ENCODE measurements at regions not wholly inside any gene's neighbourhood (a gene's known extent, or its start where the extent isn't known, plus 50 kb on each side); places are given as distances from the start of the nearest gene placed in this dataset.

- no peak overlapping the region for H3K4me3 Mint-ChIP-seq
- DNase-seq: no peak
- peaks cover 3 to 7% of the 10 kb centered on the region in 2 donors for H3K9me3 Mint-ChIP-seq
- H3K27me3 Mint-ChIP-seq: peaks cover 33 to 49% of the 10 kb centered on the region in 2 donors
- H3K4me1 Mint-ChIP-seq (ENCODE audit: low read depth in 2 of 2): no peaks in the 10 kb centered on the region
- no peak for ATAC-seq (replicated peaks)
- H3K27ac Mint-ChIP-seq: no peak overlapping the region
- H3K36me3 Mint-ChIP-seq (ENCODE audit: insufficient read depth): no peaks in the 10 kb centered on the region
Observed at GRCh38 chr1:29861922-29862321, 625.6 kb downstream of the PTPRU start.

GRCh38 chr1:29861446-29861845 lies 625.1 kb downstream of the PTPRU start:
- H3K9me3 Mint-ChIP-seq: peaks cover 3 to 7% of the 10 kb centered on the region in 2 donors
- no peaks in the 10 kb centered on the region for H3K4me1 Mint-ChIP-seq (ENCODE audit: low read depth in 2 of 2)
- DNase-seq (no peak), ATAC-seq (replicated peaks) (no peak)
- no peak overlapping the region for H3K4me3 Mint-ChIP-seq
- no peak overlapping the region for H3K27ac Mint-ChIP-seq
- no peaks in the 10 kb centered on the region for H3K36me3 Mint-ChIP-seq (ENCODE audit: insufficient read depth)
- peaks cover 28 to 49% of the 10 kb centered on the region in 2 donors for H3K27me3 Mint-ChIP-seq

- Mint-ChIP-seq H3K27ac (no peak overlapping the region), H3K4me3 (no peak overlapping the region), H3K4me1 (ENCODE audit: low read depth in 2 of 2) (no peaks in the 10 kb centered on the region), H3K27me3 (peaks cover 22 to 53% of the 10 kb centered on the region in 2 donors), H3K36me3 (ENCODE audit: insufficient read depth) (no peaks in the 10 kb centered on the region), H3K9me3 (peaks cover 3 to 7% of the 10 kb centered on the region in 2 donors)
- ATAC-seq (replicated peaks) (no peak), DNase-seq (no peak)
Observed at GRCh38 chr1:29860681-29861080, 624.4 kb downstream of the PTPRU start.

GRCh38 chr1:29860056-29860455 lies 623.7 kb downstream of the PTPRU start:
- ATAC-seq (replicated peaks) (no peak), DNase-seq (no peak)
- H3K9me3 Mint-ChIP-seq: peaks cover 3 to 7% of the 10 kb centered on the region in 2 donors
- no peak overlapping the region for H3K4me3 Mint-ChIP-seq
- H3K27ac Mint-ChIP-seq: no peak overlapping the region
- no peaks in the 10 kb centered on the region for H3K4me1 Mint-ChIP-seq (ENCODE audit: low read depth in 2 of 2)
- H3K27me3 Mint-ChIP-seq: peaks cover 28 to 59% of the 10 kb centered on the region in 2 donors
- no peaks in the 10 kb centered on the region for H3K36me3 Mint-ChIP-seq (ENCODE audit: insufficient read depth)

DNA sequence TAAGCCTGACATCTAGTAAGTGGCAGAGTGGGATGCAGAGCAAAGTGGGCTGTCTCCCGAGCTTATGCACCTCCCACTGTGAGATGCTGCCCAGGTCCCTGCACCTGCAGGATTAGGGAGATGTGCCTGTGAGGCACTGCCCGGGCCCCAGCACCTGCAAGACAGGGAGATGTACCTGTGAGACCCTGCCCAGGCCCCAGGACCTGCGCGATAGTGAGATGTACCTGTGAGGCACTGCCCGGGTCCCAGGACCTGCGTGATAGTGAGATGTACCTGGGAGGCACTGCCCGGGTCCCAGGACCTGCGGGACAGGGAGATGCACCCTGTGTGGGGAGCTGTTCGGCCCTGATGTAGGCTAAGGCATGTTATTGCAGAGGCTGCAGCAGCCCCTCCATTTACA lies 622.8 kb downstream of the PTPRU start:
- H3K9me3 Mint-ChIP-seq: peaks cover 3 to 7% of the 10 kb centered on the region in 2 donors
- DNase-seq (no peak), ATAC-seq (replicated peaks) (no peak)
- peaks cover 32 to 69% of the 10 kb centered on the region in 2 donors for H3K27me3 Mint-ChIP-seq
- no peaks in the 10 kb centered on the region for H3K4me1 Mint-ChIP-seq (ENCODE audit: low read depth in 2 of 2)
- H3K36me3 Mint-ChIP-seq (ENCODE audit: insufficient read depth): no peaks in the 10 kb centered on the region
- H3K4me3 Mint-ChIP-seq: no peak overlapping the region
- H3K27ac Mint-ChIP-seq: no peak overlapping the region

GRCh38 chr1:29858646-29859045 lies 622.3 kb downstream of the PTPRU start:
- Mint-ChIP-seq H3K4me3 (no peak overlapping the region), H3K27ac (no peak overlapping the region), H3K4me1 (ENCODE audit: low read depth in 2 of 2) (no peaks in the 10 kb centered on the region), H3K9me3 (peaks cover 3 to 7% of the 10 kb centered on the region in 2 donors), H3K36me3 (ENCODE audit: insufficient read depth) (no peaks in the 10 kb centered on the region), H3K27me3 (peaks cover 32 to 73% of the 10 kb centered on the region in 2 donors)
- ATAC-seq (replicated peaks) (no peak), DNase-seq (no peak)

DNA sequence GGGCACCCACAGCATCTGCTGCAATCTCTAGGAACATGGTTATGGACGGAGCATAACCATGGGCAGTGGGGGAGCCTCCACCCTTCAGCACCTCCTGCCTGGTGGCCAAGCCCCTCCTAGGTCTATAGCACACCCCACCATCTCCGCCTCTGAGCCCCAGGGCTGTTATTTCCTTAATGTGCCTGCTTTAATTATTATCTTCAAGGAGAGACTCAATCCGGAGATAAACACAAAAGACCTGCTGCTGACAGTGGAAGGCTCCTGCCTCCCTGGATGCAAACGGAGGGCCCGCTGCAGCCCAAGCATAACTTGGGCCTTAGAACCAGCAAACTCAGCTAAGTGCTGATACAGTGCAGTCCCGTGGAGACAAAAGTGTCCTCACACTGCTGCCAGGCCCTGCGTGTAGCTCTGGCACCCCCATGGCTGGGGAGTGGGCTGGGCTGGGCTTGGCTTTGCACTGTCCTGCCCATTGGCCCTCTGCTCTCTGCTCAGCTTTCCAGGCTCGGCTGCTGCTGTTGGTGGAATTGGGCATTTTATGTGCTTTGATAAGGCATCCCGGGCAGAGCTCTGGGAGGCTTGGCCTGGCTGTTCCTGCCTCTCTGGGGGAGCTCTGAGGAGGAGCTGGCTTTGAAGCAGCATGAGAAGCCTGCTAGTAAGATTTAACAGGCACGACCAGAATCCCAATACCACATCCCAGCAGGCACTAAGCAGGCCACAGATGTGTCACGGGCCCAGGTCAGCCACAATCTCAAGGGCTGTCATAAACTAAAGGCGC lies 620.2 kb downstream of the PTPRU start:
- Mint-ChIP-seq H3K36me3 (ENCODE audit: insufficient read depth) (no peaks in the 10 kb centered on the region), H3K4me1 (ENCODE audit: low read depth in 2 of 2) (peaks cover 0 to 4% of the 10 kb centered on the region in 2 donors), H3K9me3 (peaks cover 3 to 7% of the 10 kb centered on the region in 2 donors), H3K27me3 (peaks cover 42 to 86% of the 10 kb centered on the region in 2 donors), H3K27ac (no peak overlapping the region), H3K4me3 (no peak overlapping the region)
- DNase-seq (no peak), ATAC-seq (replicated peaks) (no peak)

DNA sequence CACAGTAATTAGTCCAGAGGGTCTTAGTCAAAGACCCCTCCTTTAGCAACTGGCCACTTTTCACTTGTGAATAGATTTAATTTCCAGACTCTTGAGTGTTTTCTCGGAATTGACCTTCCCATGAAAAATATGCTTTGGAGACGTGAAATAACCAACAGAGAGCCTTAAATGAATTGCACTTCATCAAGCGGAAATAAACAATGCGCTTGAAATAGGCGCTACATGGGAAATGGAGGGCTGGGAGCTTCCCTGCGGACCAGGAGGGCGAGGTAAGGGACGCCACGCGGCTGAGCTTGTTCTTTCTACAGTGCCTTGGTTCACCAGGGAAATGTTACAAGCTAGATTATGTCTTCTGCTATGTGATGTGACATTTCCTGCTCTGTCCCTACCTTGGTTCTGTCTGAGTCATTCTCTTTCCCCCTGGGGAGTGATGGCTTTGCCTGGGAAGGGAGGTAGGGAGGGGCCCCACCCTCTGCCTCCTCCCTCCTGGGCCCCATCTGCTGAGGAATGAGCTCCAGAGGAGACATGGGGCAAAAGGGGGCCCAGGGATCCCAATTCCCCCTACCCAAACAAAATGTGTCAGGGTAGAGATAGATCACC lies 619.3 kb downstream of the PTPRU start:
- Mint-ChIP-seq H3K27me3 (peaks cover 42 to 87% of the 10 kb centered on the region in 2 donors), H3K36me3 (ENCODE audit: insufficient read depth) (no peaks in the 10 kb centered on the region)

GRCh38 chr1:29854700-29855276 lies 618.5 kb downstream of the PTPRU start:
- H3K4me1 Mint-ChIP-seq (ENCODE audit: low read depth in 2 of 2): peaks cover 0 to 4% of the 10 kb centered on the region in 2 donors
- H3K4me3 Mint-ChIP-seq: no peak overlapping the region
- DNase-seq (no peak), ATAC-seq (replicated peaks) (no peak)
- no peak overlapping the region for H3K27ac Mint-ChIP-seq
- H3K9me3 Mint-ChIP-seq: no peaks in the 10 kb centered on the region
- H3K36me3 Mint-ChIP-seq (ENCODE audit: insufficient read depth): no peaks in the 10 kb centered on the region
- H3K27me3 Mint-ChIP-seq: peaks cover 46 to 82% of the 10 kb centered on the region in 2 donors

More for the DNA sequence above, 619.3 kb downstream of the PTPRU start:
- DNase-seq: no peak
- peaks cover 0 to 4% of the 10 kb centered on the region in 2 donors for H3K4me1 Mint-ChIP-seq (ENCODE audit: low read depth in 2 of 2)
- no peak overlapping the region for H3K27ac Mint-ChIP-seq
- no peak for ATAC-seq (replicated peaks)
- no peaks in the 10 kb centered on the region for H3K9me3 Mint-ChIP-seq
- H3K4me3 Mint-ChIP-seq: no peak overlapping the region

DNA sequence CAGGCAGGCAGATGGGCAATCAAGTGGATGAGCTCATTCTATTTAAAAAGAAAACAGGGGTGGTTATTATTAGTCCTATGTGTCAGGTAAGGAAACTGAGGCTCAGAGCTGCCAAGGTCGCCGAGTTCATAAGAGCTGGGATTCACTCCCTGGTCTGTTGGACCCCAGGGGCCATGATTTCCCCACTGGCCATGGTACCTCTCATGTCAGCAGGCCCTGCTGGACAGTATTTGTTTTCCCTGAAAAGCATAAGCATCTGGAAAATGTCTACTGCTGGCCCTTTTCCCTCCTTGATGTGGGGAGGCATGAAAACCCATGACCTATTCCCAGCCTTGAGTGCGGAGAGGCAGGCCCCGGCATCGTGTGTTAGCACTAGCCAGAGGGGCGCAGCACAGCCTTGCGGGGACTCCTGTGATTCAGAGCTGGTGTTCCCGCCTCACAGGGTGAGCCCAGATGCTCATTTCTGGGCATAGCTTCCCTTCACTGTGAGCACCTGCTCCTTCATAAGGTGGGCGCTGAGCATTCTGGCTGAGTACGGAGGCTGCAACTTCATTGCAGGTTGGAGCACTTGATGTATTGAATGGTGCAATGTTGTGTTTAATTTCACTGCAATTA lies 617.5 kb downstream of the PTPRU start:
- Mint-ChIP-seq H3K27me3 (peaks cover 45 to 72% of the 10 kb centered on the region in 2 donors), H3K36me3 (ENCODE audit: insufficient read depth) (no peaks in the 10 kb centered on the region), H3K4me3 (no peak overlapping the region), H3K4me1 (ENCODE audit: low read depth in 2 of 2) (peaks cover 0 to 4% of the 10 kb centered on the region in 2 donors), H3K9me3 (no peaks in the 10 kb centered on the region), H3K27ac (no peak overlapping the region)
- DNase-seq: no peak
- ATAC-seq (replicated peaks): no peak

GRCh38 chr1:29852248-29852647 lies 615.9 kb downstream of the PTPRU start:
- Mint-ChIP-seq H3K4me1 (ENCODE audit: low read depth in 2 of 2) (peaks cover 0 to 4% of the 10 kb centered on the region in 2 donors), H3K9me3 (no peaks in the 10 kb centered on the region), H3K4me3 (no peak overlapping the region), H3K27me3 (peaks cover 45 to 56% of the 10 kb centered on the region in 2 donors), H3K27ac (no peak overlapping the region), H3K36me3 (ENCODE audit: insufficient read depth) (no peaks in the 10 kb centered on the region)
- DNase-seq: no peak
- no peak for ATAC-seq (replicated peaks)

- Mint-ChIP-seq H3K9me3 (no peaks in the 10 kb centered on the region), H3K4me1 (ENCODE audit: low read depth in 2 of 2) (peaks cover 0 to 4% of the 10 kb centered on the region in 2 donors), H3K27ac (no peak overlapping the region), H3K4me3 (no peak overlapping the region), H3K36me3 (ENCODE audit: insufficient read depth) (no peaks in the 10 kb centered on the region), H3K27me3 (peaks cover 47 to 51% of the 10 kb centered on the region in 2 donors)
- DNase-seq: no peak
- no peak for ATAC-seq (replicated peaks)
Observed at GRCh38 chr1:29851691-29852090, 615.4 kb downstream of the PTPRU start.

DNA sequence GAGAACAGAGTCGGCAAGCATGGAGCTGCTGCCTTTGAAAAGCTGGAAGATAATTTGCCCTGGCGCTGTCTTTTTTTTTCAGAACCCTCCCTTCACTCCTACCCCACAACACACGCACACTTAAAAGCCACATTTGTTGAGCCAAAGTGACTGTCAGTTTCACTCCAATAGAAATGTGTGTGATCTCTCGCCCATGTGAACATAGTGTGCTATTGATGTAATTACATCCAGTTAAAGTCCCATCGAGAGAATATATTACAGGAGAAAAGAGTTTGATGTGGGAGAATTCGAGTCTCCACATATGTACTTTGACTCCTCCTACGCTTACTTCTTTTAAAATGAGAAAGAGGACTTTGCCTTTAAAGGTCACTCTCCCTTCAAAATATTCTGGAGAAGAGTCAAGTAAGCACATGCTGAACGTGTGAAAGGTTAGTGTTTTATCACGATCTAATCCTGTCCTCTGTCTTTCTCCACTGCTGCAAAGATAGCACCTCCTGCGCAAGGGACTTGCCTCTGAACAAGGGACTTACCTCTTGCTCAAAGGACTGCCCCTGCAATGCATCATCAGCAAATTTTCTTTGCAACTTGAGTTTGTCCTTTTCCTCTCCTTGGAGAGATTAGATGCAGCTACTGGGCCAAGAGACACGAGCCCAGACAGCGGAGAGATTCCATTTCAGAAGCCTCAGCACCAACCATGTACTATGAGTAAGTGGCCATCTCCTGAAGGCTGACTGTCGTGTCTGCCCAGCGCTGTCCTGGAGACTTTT lies 613.9 kb downstream of the PTPRU start:
- no peak for DNase-seq
- no peaks in the 10 kb centered on the region for H3K36me3 Mint-ChIP-seq (ENCODE audit: insufficient read depth)
- no peak overlapping the region for H3K4me3 Mint-ChIP-seq
- ATAC-seq (replicated peaks): no peak
- H3K27ac Mint-ChIP-seq: no peak overlapping the region
- H3K9me3 Mint-ChIP-seq: no peaks in the 10 kb centered on the region
- peaks cover 36 to 40% of the 10 kb centered on the region in 2 donors for H3K27me3 Mint-ChIP-seq
- H3K4me1 Mint-ChIP-seq (ENCODE audit: low read depth in 2 of 2): peaks cover 0 to 4% of the 10 kb centered on the region in 2 donors
